Putamen (tissue), 1 donor: ENCODE measurements at regions not wholly inside any gene's neighbourhood (a gene's known extent, or its start where the extent isn't known, plus 50 kb on each side); places are given as distances from the start of the nearest gene placed in this dataset.

ENCODE experiments used
- DNase-seq: peaks from one replicate; pipeline ENCODE4 v3.0.0-alpha.2; 2016; ENCODE audit warnings: low spot score

DNA sequence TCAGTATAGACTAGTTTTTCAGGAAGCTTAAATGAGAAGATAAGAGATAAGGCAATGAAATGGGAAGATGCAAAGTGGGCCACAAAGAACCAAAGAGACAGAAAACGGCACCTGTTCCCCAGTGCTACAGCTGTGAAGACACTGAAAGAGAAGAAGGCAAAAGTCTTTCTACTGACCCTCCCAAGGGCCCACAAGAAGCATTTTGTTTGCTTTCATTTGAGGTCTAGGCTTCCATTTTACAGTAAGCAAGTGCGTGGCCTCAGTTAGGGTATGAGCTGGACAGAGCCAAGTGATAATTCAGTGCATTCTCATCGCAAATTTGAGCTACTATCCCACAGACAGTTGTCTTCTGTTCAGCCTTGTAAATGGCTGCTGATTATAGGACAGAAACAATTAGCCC is 53.4 kb upstream of the STK17B start:
- DNase-seq = no peak

DNA sequence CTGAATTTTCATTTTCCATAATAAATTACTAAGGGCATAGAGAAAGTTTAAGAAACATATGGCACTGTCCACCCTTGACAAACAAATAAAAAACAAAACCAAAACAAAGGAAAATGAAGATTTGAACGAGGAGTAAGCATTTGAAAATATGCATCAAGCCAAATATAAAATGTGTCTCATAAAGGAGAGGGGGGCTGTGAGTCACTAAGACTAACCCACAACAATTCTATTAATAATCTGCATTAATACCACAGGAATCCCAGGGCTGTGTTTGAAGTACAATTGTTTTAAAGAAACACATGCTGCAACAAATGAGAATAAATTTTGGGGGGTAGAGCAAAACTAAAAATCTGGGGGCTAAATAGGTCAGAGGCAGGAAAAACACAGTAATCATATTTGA is 53.8 kb upstream of the STK17B start:
- DNase-seq = no peak

DNA sequence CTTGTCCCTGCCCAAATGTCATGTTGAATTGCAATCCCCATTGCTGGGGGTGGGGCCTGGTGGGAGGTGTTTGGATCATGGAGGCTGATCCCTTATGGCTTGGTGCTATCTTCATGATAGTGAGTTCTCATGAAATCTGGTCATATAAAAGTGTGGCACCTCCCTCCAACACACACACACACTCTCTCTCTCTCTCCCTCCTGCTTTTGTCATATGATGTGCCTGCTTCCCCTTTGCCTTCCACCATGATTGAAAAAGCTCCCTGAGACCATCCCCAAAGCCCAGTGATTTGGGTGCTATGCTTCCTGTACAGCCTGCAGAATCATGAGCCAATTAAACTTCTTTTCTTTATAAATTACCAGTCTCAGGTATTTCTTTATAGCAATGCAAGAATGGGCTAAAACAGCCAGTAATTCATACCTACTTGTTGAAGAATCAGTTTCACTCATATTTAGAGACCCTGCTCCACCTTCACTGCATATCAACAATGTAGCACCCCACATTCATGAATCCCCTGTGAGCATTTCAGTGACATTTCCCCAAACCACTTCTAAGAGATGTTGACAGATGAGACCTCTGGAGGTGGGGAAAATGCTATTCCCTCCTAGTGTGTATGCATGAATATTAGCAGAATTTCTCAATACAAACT is 54.8 kb upstream of the STK17B start:
- no peak for DNase-seq

DNA sequence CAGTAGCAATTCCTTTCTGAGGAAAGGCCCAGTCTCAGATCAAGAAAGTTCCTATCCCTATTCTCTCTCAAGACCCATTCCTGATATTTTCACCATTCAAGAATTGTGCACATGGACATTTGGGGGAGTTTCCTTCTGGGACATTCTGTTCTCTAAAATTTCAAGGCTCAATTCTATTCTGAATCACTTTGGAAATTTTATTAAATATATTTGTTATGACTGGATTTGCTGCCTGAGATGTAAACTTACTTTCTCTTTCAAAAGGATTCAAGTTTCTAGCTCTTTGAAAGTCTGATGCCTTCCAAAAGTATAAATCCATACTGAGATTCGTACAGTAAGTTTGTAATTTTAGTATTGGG is 55.3 kb upstream of the STK17B start:
- DNase-seq = no peak

DNA sequence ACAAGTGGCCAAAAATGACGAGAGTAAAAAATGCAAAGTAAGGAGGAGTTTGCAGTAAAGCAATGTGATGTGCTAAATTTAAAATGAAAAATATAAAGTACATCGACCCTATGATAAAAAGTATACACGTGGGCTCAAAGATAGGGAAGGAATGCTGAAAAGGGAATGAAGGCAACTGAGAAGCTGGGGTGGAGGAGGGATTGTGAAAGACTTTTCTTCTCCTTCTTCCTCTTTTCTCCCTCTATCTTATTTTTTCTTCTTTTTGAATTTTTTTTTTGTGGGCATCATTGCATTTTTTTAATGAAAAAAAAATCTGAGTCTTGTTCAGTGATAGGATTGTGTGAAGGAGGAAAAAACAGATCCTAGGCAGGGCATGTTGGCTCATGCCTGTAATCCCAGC is 57.6 kb upstream of the STK17B start:
- no peak for DNase-seq

DNA sequence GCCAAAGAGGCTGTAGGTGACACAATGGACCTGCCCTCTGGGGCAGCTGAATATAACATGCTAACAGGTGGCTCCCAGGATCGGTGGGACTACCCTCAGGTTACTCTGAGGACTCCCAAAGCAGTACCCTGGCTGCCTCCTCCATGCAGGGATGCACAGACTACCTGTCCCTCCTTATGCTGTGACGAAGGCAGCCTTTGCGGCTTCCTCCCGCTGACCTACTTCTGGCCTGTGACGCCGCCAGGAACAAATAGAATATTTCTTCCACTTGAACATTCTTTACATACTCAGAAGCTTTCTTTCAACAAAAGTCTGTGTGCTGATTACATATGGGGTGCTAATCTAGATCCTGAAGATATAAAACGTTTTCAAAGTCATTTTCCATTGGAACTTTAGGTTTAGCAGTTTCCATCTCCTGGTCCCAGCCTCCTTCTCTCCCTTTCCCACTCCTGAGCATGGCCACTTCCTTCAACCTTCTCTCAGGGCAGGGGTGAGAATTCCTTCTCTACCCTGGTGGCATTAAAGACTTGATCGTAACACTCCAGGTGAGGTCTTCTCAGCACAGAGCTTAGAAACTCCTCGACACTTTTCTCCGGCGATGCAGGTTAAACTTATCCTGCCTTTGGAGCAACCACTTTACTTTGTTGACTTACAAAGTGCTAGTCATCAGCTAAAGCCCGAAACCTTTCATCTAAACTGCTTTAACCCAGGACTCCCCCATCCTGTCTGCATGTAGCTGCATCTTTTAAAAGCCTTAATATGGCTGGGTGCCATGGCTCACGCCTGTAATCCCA is 58.9 kb upstream of the STK17B start:
- no peak for DNase-seq

DNA sequence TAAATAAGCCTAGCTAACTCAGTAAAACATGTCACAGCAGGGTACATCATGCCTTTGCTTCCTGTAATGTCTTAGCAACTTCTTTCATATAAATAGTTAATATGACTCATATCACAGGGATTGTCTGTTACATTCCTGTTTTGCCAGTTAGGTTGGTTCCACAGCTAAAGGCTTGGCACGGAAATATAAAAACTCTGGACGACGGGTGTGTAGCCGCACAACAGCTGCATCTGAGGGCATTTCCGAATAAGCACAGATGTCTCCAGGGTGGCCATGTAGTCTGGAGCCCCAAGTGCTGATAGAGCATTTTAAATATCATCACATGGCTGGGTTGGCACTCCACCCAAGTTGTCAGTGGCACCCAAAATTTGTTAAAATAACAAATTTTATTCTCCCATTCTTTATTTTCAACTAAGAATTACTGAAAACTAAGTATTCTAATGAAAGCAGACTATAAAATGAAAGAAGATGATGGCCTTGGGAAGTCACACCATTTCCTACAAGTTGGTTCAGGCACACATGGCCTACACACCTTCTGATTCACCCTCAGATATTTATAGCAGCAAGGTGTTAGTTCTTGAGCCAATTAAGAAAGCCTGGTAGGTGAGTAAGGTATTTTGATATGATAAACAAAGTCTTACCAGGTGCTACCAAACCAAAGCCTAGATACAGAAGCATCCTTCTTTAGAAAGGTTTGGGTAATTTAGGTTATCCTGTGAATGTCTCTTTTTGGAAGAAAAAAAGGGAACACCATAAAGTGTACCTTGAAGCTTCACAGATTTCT is 61.8 kb upstream of the STK17B start:
- DNase-seq = no peak

DNA sequence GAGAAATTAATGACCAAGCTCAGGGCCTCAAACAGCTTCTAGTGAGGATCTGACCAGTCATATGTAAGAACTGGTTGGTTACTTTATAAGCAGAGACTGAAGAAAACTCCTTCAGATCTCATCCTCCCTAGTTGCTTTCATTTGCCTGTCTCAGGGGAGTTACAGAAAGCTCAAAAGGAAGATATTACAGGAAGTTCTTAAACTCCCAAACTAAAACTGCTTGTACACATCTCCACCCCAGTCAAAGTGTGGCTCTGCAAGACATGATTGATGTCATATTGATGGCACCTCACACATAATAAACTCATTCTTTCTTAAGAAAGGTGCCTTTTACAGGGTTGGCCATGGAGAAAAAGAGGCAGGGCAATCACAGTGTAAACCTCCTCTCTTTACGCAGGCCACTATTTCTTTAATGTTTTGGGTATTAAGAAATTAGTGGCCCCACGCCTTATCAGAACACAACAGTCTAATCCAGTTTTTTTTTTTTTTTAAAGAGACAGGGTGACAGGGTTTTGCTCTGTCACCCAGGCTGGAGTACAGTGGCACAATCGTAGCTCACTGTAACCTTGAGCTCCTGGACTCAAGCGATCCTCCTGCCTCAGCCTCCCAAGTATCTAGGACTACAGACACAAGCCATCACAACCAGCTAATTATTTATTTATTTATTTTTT is 62.6 kb upstream of the STK17B start:
- DNase-seq = no peak

DNA sequence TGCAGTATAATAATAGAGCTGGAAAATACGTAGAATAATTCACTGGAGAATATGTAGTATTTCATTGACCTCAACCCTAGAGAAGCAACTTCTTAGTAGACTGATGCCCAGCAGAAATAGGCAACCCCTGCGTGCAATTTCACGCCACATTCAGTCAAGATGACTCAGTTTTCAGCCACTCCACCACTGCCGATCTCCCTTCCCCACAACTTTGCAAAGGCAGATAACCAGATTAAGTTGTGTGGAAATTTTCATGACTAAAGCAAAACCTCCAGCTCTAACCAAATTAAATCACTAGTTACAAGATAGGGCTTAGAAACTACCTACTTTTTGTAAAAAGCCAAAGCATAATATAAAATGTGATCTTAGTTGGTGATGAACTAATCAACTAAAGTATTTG is 63.3 kb upstream of the STK17B start:
- no peak for DNase-seq

DNA sequence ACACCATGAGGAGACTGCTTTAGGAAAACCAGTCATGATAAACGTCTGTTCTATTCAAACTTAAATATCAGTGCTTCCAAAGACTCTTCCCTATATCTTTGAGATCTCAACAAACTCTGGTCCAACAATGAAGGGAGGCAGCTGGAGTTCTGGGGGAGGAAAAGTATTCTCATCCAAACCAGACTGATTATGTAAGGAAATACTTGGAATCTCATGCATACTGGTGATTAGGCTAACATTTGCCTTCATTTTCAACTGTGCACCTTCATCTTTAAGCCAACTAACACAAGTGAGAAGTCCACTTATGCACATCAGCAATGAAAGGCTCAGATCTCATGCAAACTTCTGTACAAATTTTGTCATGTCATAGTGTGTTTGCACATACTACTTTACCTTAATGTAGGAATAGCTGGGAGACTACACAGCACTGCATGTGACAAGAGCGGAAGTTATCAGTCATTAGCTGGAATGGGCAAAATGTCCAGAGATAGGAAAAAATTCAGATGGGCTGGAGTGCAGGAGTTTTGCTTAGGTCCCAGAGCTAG is 67.5 kb upstream of the STK17B start:
- DNase-seq = no peak

DNA sequence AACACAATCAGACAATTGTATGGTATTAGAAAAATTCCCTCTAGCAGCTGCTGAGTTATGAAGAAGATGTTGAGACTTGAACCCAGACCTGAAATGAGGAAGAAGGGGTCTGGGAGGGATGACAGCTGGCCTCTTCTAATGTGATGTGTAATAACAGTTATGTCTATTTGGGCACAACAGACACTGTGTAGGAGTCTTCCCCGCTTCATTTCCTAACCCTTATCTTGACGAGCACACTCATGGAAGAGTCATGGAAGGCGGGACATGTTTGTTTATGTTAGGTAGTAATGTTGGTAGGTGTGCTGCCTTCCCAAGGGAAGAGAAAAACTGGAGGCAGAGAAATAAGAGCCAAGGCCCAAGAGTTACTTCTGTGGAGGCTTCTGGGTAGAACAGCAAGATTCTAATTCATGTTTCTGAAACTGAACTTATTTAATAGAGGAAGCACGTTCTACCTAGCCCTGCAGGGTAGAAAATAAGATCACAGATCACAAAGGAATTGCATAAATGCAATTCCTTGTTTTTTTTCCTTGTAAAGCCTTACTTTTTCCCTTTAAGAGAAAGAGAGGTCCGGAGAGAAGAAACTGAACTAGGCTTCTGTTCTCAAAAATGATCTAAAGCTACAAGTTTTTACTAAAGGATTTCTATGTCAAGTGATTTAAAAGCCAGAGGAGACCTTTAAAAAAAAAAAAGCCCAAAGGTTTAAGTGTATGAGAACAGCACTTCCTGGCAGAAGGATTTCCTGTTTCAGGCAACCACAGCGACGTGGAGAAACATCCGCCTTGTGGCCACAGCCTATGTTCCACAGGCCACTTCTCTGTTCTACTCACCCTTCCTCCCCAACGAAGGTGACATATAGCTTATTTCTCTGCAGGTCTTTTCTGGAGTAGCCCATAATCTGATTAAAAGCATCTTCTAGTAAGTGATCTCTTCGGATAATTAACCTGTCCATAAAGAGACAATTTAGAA is 68.5 kb upstream of the STK17B start:
- DNase-seq = peak; percentile 29

DNA sequence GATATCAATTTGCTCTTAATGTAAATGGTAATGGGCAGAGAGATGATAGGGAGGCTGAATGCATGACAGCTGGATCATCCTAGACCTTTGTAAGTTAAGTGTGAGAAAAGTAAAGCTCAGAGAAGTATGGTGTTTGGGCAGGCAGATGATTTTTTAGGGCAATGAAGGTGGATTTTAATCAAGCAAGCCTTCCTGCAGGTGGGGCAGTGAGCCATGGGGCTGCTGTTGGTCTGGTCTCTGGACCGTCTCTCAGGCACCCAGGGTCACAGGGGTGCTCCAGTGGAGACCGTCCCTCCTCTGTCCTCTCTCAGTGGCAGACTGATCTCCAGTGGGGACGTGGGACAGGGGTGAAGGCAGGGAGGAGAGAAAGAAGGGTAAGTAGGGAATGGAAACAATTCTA is 69.8 kb upstream of the STK17B start:
- DNase-seq = no peak

DNA sequence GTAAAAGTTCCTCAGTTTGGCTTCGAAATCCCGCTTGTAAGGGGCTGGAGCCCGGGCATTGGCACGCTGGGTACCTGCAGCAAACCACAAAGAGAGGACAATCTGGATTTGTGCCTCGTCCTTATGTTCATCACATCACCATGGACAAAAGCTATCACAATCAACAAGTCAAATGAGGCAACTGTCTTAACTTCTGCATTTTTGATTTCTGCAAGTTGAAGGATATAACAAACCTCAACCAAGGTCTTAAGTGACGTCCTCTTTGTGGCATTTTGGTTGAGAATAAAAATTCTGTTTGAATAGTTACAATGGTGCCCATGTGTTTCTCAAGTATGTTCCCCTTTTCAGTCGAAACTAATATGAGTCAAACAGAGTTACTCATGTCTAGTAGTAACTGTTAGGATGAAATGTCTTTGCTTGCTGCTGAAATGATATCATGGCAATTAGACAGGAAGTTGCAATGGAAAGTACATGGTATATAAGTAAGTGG is 70.8 kb upstream of the STK17B start:
- no peak for DNase-seq

DNA sequence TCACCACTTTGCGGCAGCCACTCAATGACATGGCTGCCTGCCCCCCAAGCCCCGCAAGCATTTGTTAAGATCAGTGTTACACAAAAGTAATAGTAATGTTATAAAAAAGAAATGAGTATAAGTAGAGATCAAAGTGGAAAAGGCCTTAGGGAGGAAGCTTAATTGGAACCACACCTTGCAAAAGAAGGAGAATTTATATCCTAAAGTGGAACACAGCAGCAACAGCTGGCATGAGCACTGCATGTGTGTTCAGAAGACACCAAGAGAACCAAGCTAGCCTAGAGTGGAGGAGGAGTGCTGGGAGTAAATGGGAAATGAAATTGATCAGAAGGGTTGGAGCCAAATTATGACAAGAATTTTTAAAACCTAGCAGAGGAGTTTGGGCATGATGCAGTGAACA is 73.1 kb upstream of the STK17B start:
- DNase-seq = no peak

DNA sequence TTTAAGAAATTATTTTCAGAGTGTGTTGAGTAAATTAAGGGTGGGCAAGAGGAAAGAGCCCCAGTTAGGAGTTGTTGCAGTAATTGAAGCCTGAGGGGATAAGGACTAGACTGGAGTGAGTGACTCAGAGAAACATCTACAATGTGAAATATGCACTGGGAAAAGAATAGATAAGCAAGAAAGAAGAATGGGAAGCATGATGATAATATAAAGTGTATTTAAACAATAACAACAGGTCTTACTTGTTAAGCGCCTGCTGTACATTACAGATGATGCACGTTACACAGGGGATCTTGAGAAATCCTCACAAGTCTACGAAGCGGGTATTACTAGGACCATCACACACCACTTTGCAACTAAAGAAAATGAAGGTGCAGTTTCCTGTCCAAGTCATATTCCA is 73.6 kb upstream of the STK17B start:
- DNase-seq = no peak

DNA sequence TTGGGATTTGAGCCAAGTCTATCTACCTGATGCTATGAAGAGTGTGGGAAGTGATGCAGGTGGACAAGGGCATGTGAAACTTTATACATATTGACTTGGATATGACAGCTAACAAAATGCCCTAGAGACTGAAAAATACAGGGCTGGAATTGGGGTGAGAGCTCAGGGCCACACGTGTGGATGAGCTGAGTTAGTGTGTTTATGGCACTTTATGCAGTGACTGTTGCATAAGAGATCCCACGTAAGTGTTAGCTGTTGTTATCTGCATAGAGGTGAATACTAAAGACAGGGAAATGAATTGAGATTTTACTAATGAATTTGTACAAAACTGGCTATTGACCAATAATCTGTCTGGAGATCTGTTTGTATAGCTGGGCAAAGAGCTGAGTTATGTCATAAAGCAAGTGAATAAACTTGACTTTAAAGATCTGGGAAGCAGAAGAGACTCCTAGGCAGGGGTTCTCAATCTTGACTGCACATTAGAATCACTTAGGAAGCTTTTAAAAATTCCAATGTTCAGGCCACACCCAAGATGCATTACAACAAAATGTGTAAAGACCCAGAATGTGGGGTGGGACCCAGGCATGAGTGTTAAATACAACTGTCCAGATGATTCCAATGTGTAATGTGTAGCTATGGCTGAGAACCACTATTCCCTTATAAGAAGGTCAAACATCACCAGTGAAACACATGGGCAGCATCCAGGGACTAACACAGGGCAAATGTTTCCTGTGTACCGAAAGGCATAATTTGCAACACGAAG is 74.2 kb upstream of the STK17B start:
- DNase-seq = no peak

DNA sequence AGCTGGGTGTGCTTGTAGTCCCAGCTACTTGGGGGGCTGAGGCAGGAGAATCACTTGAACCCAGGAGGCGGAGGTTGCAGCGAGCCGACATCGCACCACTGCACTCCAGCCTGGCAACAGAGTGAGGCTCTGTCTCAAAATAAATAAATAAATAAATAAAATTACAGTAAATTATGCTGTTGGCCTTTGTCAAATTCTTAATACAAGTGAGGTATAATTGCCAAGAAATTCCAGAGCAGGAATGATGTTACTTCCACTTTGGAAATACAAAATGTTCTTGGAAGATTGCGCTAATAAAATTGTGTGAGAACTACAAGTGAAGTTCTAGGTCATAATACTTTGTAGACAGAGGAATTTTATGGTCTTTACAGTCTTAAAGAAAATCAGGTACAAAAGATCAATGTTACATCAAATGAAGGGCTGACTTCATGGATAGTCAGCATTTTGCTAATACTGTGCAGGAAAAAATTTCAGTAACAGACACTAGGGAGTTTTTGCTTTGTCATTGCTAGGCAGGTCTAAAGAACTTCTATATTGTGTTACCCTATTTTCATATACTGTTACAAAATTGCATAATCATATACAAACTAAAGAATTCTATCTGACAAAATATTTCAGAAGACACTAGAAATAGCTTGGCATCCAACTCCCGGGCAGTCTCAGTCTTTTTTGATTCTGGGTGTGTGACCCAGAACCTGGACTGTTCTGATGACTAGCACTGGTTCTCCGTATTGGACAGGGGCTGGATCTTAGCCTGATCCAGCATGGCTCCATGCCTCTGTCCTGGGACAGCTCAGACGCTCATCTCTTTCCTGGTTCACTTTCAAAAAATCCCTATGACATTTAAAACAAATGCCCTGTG is 76.0 kb upstream of the STK17B start:
- DNase-seq = no peak

DNA sequence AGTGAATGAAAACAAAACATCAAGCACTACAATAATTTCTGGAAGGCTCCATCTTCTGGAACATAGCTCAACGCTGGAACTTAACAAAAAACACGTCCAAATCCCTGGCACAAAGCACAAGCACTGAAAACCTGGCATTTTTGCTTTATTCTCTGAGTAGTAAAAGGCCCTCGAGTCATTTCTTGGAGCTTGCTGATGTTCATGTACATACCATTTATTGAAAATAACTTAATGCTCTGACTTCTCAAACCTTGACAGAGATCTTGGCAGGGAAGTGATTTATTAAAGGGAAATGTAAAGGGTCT is 76.5 kb upstream of the STK17B start:
- no peak for DNase-seq

DNA sequence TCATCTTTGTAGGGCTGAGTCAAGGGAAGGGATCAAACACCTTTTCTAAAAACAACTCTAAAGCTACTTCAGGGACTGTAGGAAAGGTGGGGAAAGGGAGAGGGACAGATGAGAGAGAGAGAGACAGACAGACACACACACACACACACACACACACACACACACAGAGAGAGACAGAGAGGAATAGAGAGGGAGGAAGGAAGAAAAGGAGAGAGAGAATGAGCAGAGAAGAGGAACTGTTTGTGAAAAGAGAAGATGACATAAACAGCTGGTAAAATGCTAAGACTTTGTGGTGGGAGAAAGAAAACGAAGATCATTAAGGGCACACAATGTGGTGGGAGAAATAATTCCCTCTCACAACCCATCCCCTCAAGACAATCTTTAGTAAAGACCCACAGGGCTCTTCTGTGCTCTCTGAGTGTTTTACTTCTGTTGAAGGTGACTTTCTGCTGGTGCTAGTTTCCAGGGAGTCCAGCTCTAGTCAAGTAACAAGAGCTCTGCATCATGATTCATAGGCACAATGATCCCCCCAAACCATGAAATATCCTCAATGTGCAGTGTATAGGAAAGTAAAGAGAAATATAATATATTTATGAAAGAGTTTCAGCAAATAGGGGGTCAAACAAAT is 77.2 kb upstream of the STK17B start:
- DNase-seq = no peak
